Upper lobe of left lung (tissue), 6 donors: ENCODE measurements at regions not wholly inside any gene's neighbourhood (a gene's known extent, or its start where the extent isn't known, plus 50 kb on each side); places are given as distances from the start of the nearest gene placed in this dataset.

Source experiments
- ATAC-seq, 2 donors: fragments of 200-7000 bp; cut with Tn5 transposase; one replicate each; pipeline ENCODE4 v1.9.1; 2022; ENCODE audit warnings: mild to moderate bottlenecking in 2 of 2, moderate library complexity in 2 of 2; ENCODE audit not compliant: low FRiP score in 2 of 2
- DNase-seq, 2 donors: peaks; one replicate each; pipeline ENCODE4 v3.0.0-alpha.2; 2019 to 2020
- H3K27ac ChIP-seq, 4 donors: fragments of 200-600 bp; sonication (generic); one replicate each; pipeline ENCODE4 v1.5.1; 2016 to 2019
- H3K27me3 ChIP-seq, 4 donors: fragments of 200-600 bp; sonication (generic); one replicate each; pipeline ENCODE4 v1.5.1; 2017 to 2019
- H3K36me3 ChIP-seq, 4 donors: fragments of 200-600 bp; sonication (generic); one replicate each; pipeline ENCODE4 v1.5.1; 2016 to 2019
- H3K4me1 ChIP-seq, 4 donors: fragments of 200-600 bp; sonication (generic); one replicate each; pipeline ENCODE4 v1.5.1; 2018 to 2019
- H3K4me3 ChIP-seq, 4 donors: fragments of 200-600 bp; sonication (generic); one replicate each; pipeline ENCODE4 v1.5.1; 2017 to 2019; ENCODE audit warnings: mild to moderate bottlenecking in 2 of 4, moderate library complexity in 1 of 4
- H3K9me3 ChIP-seq, 4 donors: fragments of 200-600 bp; sonication (generic); one replicate each; pipeline ENCODE4 v1.5.1; 2018 to 2019
- EP300 ChIP-seq, 4 donors: sonication (generic); formaldehyde crosslinking; IDR thresholded peaks; one replicate each; pipeline ENCODE4 v1.5.1; 2017; ENCODE audit warnings: antibody characterized with exemption in 4 of 4, control low read depth in 2 of 4
- POLR2A ChIP-seq, 4 donors: fragments of 450-650 bp; IDR thresholded peaks; one replicate each; pipeline ENCODE4 v1.5.1; 2016 to 2017; ENCODE audit warnings: antibody characterized with exemption in 4 of 4, mild to moderate bottlenecking in 2 of 4
- POLR2AphosphoS5 ChIP-seq, 2 donors: sonication (generic); formaldehyde crosslinking; IDR thresholded peaks; one replicate each; pipeline ENCODE4 v1.5.1; 2017; ENCODE audit warnings: antibody characterized with exemption in 2 of 2
- WGBS, 2 donors: methylation state at CpG; one replicate each; pipeline ENCODE4 v1.1.5; 2017 to 2018; 5-methylcytosine and 5-hydroxymethylcytosine counted together
- TF ChIP-seq, protein P1 (sequence below), 6 experiments: fragments of 450-650 bp in 4 of 6; fragments of 200-600 bp in 2 of 6; sonication (generic) in 2 of 6; IDR thresholded peaks; one replicate each; pipeline ENCODE4 v1.5.1; 2016 to 2019; ENCODE audit warnings: antibody characterized with exemption in 6 of 6
- donor health status: DM: no; HTN: no; CAD: no; lungs with moderate emphysema.
- donor health status: DM: no; HTN: yes; CAD: no; lungs with severe emphysema.

DNA sequence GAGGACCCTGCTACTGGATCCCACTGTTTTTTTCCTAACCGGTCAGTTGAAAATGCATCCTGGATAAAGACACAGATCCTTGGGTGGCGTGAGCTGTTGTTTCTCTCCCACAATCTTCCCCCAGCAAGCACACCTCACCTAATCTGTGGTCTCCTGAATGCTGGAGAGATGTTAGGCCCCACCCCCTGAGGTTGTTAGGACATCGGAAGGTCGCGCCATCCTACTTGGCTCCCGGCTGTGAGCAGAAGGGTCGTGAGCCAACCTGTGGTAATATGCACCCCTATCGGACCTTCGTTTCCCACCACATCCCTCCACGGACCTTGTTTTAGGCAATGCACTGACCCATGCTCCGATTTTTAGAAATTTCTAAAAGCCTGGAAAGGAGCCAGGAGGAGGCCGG is 89.9 kb upstream of the IPO9 start:
- whole genome bisulfite sequencing, 2 donors, result 56 to 61% methylated on average over 10 to 12 of the region's 12 CpGs
- Histone ChIP-seq H3K9me3 (no peaks in the 10 kb centered on the region), H3K27ac (peak overlapping the region in 2 of 4 donors; percentile 75 to 79), H3K4me3 (peak overlapping the region; percentile 55 to 70 (median 61)), H3K4me1 (peaks cover 15 to 35% (median 22%) of the 10 kb centered on the region in 4 donors), H3K36me3 (no peaks in the 10 kb centered on the region), H3K27me3 (peaks cover 0 to 4% (median 0%) of the 10 kb centered on the region in 4 donors)
- ATAC-seq (no peak), DNase-seq (no peak)
- TF ChIP-seq POLR2AphosphoS5 (IDR thresholded peaks at IDR 0.05) (no peak), POLR2A (IDR thresholded peaks at IDR 0.05) (no peak), EP300 (IDR thresholded peaks at IDR 0.05) (no peak)
- TF ChIP-seq, protein P1, sequence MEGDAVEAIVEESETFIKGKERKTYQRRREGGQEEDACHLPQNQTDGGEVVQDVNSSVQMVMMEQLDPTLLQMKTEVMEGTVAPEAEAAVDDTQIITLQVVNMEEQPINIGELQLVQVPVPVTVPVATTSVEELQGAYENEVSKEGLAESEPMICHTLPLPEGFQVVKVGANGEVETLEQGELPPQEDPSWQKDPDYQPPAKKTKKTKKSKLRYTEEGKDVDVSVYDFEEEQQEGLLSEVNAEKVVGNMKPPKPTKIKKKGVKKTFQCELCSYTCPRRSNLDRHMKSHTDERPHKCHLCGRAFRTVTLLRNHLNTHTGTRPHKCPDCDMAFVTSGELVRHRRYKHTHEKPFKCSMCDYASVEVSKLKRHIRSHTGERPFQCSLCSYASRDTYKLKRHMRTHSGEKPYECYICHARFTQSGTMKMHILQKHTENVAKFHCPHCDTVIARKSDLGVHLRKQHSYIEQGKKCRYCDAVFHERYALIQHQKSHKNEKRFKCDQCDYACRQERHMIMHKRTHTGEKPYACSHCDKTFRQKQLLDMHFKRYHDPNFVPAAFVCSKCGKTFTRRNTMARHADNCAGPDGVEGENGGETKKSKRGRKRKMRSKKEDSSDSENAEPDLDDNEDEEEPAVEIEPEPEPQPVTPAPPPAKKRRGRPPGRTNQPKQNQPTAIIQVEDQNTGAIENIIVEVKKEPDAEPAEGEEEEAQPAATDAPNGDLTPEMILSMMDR (IDR thresholded peaks at IDR 0.05), result no peak

DNA sequence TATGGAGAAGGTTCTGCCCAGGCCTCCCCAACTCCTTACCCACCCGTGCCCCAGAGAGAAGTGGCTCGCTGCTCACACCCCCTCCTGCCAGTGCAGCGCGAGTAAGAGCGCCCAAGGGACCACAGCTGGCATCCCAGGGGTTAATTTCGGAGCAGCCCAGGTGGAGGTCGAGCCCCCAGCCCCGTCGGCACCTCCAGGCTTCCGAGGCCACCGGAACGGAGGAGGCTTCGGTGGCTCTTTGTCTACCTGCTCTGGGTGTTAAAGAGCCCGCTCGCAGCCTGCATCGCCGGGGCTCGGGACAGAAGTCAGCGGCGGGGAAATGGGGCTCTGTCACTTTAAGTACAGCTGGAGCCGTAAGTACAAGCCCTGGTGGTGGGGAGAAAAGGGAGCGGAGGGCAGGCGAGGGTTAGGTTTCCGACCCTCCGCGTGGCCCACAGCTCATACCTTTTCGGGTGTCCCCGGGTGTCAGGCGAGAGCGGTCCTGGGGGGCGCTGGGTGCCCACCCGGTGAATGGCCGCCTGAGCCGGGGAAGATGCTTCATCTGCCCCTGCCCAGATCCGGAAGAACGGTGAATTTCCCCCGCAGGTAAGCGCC is 89.4 kb upstream of the IPO9 start:
- Histone ChIP-seq H3K4me3 (peak overlapping the region; percentile 55 to 70 (median 61)), H3K27me3 (peaks cover 0 to 4% (median 0%) of the 10 kb centered on the region in 4 donors), H3K27ac (peak overlapping the region in 3 of 4 donors; percentile 36 to 79 (median 75)), H3K4me1 (peaks cover 15 to 35% (median 22%) of the 10 kb centered on the region in 4 donors), H3K9me3 (no peaks in the 10 kb centered on the region), H3K36me3 (no peaks in the 10 kb centered on the region)
- DNase-seq, result peak; percentile 68 to 85
- WGBS, 2 donors, result 11 to 23% methylated on average over 6 to 34 of the region's 38 CpGs
- ATAC-seq, result peak; percentile 67 to 82
- TF ChIP-seq, protein P1 (IDR thresholded peaks at IDR 0.05), result peak in 1 of 6 experiments; percentile 10
- no peak for TF ChIP-seq POLR2A (IDR thresholded peaks at IDR 0.05)

DNA sequence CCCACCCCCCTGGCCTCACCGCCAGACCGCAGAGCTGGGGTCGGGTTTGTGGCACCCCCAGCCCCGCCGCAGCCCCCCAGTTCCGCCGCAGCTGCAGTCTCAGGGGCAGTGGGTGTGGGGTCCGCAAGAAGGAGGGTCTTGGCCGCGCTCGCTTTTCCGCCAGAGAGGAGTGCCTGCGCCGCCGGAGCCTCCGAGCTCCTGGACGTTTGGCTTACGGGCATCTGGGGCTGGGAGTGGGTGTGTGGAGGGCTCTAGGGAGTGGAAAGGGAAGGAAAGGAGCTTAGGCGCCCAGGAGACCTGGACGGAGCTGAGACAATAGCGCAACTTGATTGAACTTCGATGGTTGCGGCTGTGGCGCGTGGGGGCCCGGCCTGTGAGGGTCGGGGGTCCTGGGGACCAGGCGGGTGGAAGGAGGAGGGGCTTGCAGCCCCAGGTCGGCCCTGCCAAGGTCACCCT is 88.8 kb upstream of the IPO9 start:
- ATAC-seq (peak; percentile 15 to 46), DNase-seq (peak in 1 of 2 donors; percentile 83)
- H3K27ac ChIP-seq, result peak overlapping the region in 3 of 4 donors; percentile 36 to 79 (median 75)
- WGBS, 2 donors, result 18 to 28% methylated on average over 10 to 24 of the region's 29 CpGs
- peaks cover 0 to 4% (median 0%) of the 10 kb centered on the region in 4 donors for H3K27me3 ChIP-seq
- H3K9me3 ChIP-seq, result no peaks in the 10 kb centered on the region
- H3K36me3 ChIP-seq, result no peaks in the 10 kb centered on the region
- peaks cover 15 to 35% (median 22%) of the 10 kb centered on the region in 4 donors for H3K4me1 ChIP-seq
- TF ChIP-seq POLR2AphosphoS5 (IDR thresholded peaks at IDR 0.05), result no peak
- TF ChIP-seq EP300 (IDR thresholded peaks at IDR 0.05), result no peak
- TF ChIP-seq POLR2A (IDR thresholded peaks at IDR 0.05), result no peak
- TF ChIP-seq, protein P1 (IDR thresholded peaks at IDR 0.05), result no peak
- H3K4me3 ChIP-seq, result peak overlapping the region; percentile 55 to 70 (median 61)

DNA sequence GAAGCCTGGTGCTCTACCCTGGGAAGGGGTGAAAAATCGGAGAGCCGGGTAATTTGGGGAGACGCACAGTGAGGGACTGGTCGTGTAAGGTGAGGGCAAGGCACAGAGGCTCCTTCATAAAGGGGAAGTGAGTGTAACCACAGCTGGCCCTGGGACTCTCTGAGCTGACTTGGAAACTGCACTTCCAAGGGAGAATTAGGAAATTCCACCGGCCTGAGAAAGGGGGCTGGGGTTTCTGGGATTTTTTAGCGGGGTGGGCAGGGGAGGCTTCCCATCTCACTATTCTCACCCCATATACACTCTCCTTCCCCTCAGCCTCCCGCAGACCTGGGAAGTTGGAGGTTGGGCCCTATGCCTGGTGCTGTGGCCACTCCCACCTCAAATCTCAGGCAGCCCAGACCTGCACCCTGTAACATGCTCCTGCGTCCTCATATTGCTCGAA is 88.3 kb upstream of the IPO9 start:
- H3K27ac ChIP-seq, result peak overlapping the region in 1 of 4 donors; percentile 79
- no peaks in the 10 kb centered on the region for H3K9me3 ChIP-seq
- H3K4me3 ChIP-seq, result peak overlapping the region in 3 of 4 donors; percentile 55 to 70 (median 61)
- peak; percentile 58 to 62 for ATAC-seq
- peaks cover 0 to 4% (median 0%) of the 10 kb centered on the region in 4 donors for H3K27me3 ChIP-seq
- no peak for DNase-seq
- no peaks in the 10 kb centered on the region for H3K36me3 ChIP-seq
- WGBS, 2 donors, result 25 to 28% methylated on average over 8 to 9 of the region's 9 CpGs
- peaks cover 15 to 35% (median 22%) of the 10 kb centered on the region in 4 donors for H3K4me1 ChIP-seq
- TF ChIP-seq POLR2A (IDR thresholded peaks at IDR 0.05) (no peak), EP300 (IDR thresholded peaks at IDR 0.05) (no peak), POLR2AphosphoS5 (IDR thresholded peaks at IDR 0.05) (no peak)
- TF ChIP-seq, protein P1 (IDR thresholded peaks at IDR 0.05), result no peak
